GM23338 (cell line): ENCODE measurements at regions not wholly inside any gene's neighbourhood (a gene's known extent, or its start where the extent isn't known, plus 50 kb on each side); places are given as distances from the start of the nearest gene placed in this dataset.

Experiments used
- ATAC-seq: fragments of 200-7000 bp; cut with Tn5 transposase; 3 replicates; pipeline ENCODE4 v1.9.1; 2020
- DNase-seq: peaks from one replicate; pipeline ENCODE4 v3.0.0-alpha.2; 2015; ENCODE audit warnings: low spot score
- H2AFZ ChIP-seq: fragments of 200-600 bp; sonication (generic); 2 replicates; pipeline ENCODE4 v1.8.0; 2016; ENCODE audit warnings: antibody characterized with exemption, mild to moderate bottlenecking, moderate library complexity
- H3F3A ChIP-seq: fragments of 200-600 bp; sonication (generic); replicated peaks from 2 replicates; pipeline ENCODE4 v1.8.0; 2017; ENCODE audit warnings: antibody characterized with exemption, mixed run types, low read depth
- H3K27ac ChIP-seq: fragments of 200-600 bp; sonication (generic); 2 replicates; pipeline ENCODE4 v1.6.1; 2016; ENCODE audit warnings: low read depth
- H3K27me3 ChIP-seq: fragments of 200-600 bp; sonication (generic); 2 replicates; pipeline ENCODE4 v1.8.0; 2016; ENCODE audit warnings: mild to moderate bottlenecking, mixed run types, moderate library complexity; ENCODE audit not compliant: insufficient read depth
- H3K36me3 ChIP-seq: fragments of 200-600 bp; sonication (generic); 2 replicates; pipeline ENCODE4 v1.8.0; 2016; ENCODE audit warnings: mild to moderate bottlenecking; ENCODE audit not compliant: insufficient read depth
- H3K4me1 ChIP-seq: fragments of 200-600 bp; sonication (generic); 2 replicates; pipeline ENCODE4 v1.8.0; 2016; ENCODE audit warnings: mild to moderate bottlenecking, moderate library complexity; ENCODE audit not compliant: insufficient read depth
- H3K4me2 ChIP-seq: fragments of 200-600 bp; sonication (generic); 2 replicates; pipeline ENCODE4 v1.7.1; 2017; ENCODE audit warnings: mixed run types
- H3K4me3 ChIP-seq: fragments of 200-600 bp; sonication (generic); 2 replicates; pipeline ENCODE4 v1.6.1; 2016; ENCODE audit warnings: mixed run types
- H3K79me2 ChIP-seq: fragments of 200-600 bp; sonication (generic); replicated peaks from 2 replicates; pipeline ENCODE4 v1.8.0; 2017; ENCODE audit warnings: mild to moderate bottlenecking; ENCODE audit not compliant: insufficient read depth
- H3K9me2 ChIP-seq: fragments of 200-600 bp; sonication (generic); 2 replicates; pipeline ENCODE4 v1.8.0; 2017; ENCODE audit not compliant: insufficient read depth
- H4K20me1 ChIP-seq: fragments of 200-600 bp; sonication (generic); replicated peaks from 2 replicates; pipeline ENCODE4 v1.8.0; 2017; ENCODE audit warnings: mild to moderate bottlenecking; ENCODE audit not compliant: insufficient read depth
- H3K27ac Mint-ChIP-seq: 2 replicates; pipeline ENCODE4 v1.8.0; 2020; ENCODE audit warnings: inconsistent platforms, mild to moderate bottlenecking, moderate library complexity, mixed read lengths
- H3K27me3 Mint-ChIP-seq: 3 replicates; pipeline ENCODE4 v1.8.0; 2022; ENCODE audit warnings: low read depth, mild to moderate bottlenecking, moderate library complexity, mixed read lengths, inconsistent platforms; ENCODE audit not compliant: insufficient read depth, poor library complexity
- H3K36me3 Mint-ChIP-seq: 3 replicates; pipeline ENCODE4 v1.8.0; 2021; ENCODE audit warnings: low read depth, mild to moderate bottlenecking, inconsistent platforms, moderate library complexity, mixed read lengths
- H3K4me1 Mint-ChIP-seq: 3 replicates; pipeline ENCODE4 v1.8.0; 2020; ENCODE audit warnings: mild to moderate bottlenecking, inconsistent platforms, mixed read lengths
- H3K4me3 Mint-ChIP-seq: 3 replicates; pipeline ENCODE4 v1.8.0; 2021; ENCODE audit warnings: moderate library complexity, mild to moderate bottlenecking, inconsistent platforms, mixed read lengths
- H3K9me3 Mint-ChIP-seq: 3 replicates; pipeline ENCODE4 v1.8.0; 2020; ENCODE audit warnings: moderate library complexity, mild to moderate bottlenecking, inconsistent platforms, mixed read lengths
- CREB1 ChIP-seq: fragments of 250-450 bp; sonication (Bioruptor Pico); IDR thresholded peaks from 2 replicates; pipeline ENCODE4 v1.5.0; 2020; ENCODE audit warnings: low read depth, mild to moderate bottlenecking, moderate library complexity
- CTCF ChIP-seq, 2 experiments: fragments of 200-600 bp in 1 of 2; sonication (generic) in 1 of 2; conservative IDR thresholded peaks; 2 replicates each; pipeline versions ENCODE4 v1.5.1 to v1.6.1; 2016 to 2017; ENCODE audit warnings: antibody characterized with exemption in 2 of 2, low read depth in 2 of 2, mild to moderate bottlenecking in 2 of 2, moderate library complexity in 1 of 2
- ETS1 ChIP-seq: IDR thresholded peaks from 2 replicates; pipeline ENCODE4 v1.6.1; 2016; ENCODE audit warnings: antibody characterized with exemption
- EZH2 ChIP-seq: fragments of 200-600 bp; sonication (generic); IDR thresholded peaks from one replicate; pipeline ENCODE4 v1.8.0; 2017; ENCODE audit warnings: antibody characterized with exemption, mild to moderate bottlenecking, low read depth; ENCODE audit not compliant: unreplicated experiment
- EZH2phosphoT487 ChIP-seq: fragments of 200-600 bp; sonication (generic); IDR thresholded peaks from one replicate; pipeline ENCODE4 v1.8.1; 2018; ENCODE audit warnings: antibody characterized with exemption; ENCODE audit not compliant: unreplicated experiment
- JUNB ChIP-seq: IDR thresholded peaks from one replicate; pipeline ENCODE4 v1.6.1; 2016; ENCODE audit warnings: antibody characterized with exemption; ENCODE audit not compliant: unreplicated experiment
- NANOG ChIP-seq: IDR thresholded peaks from 2 replicates; pipeline ENCODE4 v1.6.1; 2016; ENCODE audit warnings: antibody characterized with exemption, borderline replicate concordance
- POLR2AphosphoS5 ChIP-seq: IDR thresholded peaks from 2 replicates; pipeline ENCODE4 v1.6.1; 2016; ENCODE audit warnings: antibody characterized with exemption, low read depth
- REST ChIP-seq: IDR thresholded peaks from one replicate; pipeline ENCODE4 v1.6.1; 2018; ENCODE audit warnings: antibody characterized with exemption; ENCODE audit not compliant: unreplicated experiment
- STAT1 ChIP-seq: IDR thresholded peaks from one replicate; pipeline ENCODE4 v1.6.1; 2016; ENCODE audit warnings: antibody characterized with exemption; ENCODE audit not compliant: unreplicated experiment
- ZNF114 ChIP-seq: fragments of 250-450 bp; sonication (Bioruptor Pico); IDR thresholded peaks from 2 replicates; pipeline ENCODE4 v1.5.0; 2020; ENCODE audit warnings: mild to moderate bottlenecking, moderate library complexity
- ZNF331 ChIP-seq: fragments of 250-450 bp; sonication (Bioruptor Pico); IDR thresholded peaks from 2 replicates; pipeline ENCODE4 v1.5.0; 2020; ENCODE audit warnings: low read depth, mild to moderate bottlenecking, moderate library complexity
- ZNF462 ChIP-seq: fragments of 250-450 bp; sonication (Bioruptor Pico); IDR thresholded peaks from 2 replicates; pipeline ENCODE4 v1.5.0; 2020; ENCODE audit warnings: mild to moderate bottlenecking, moderate library complexity

GRCh38 chr9:107136296-107136695 lies 146.8 kb upstream of the RAD23B start:
- Mint-ChIP-seq H3K4me1 (no peaks in the 10 kb centered on the region; the same call in 2 of the 3 replicates), H3K27me3 (no peaks in the 10 kb centered on the region), H3K4me3 (no peak overlapping the region), H3K27ac (no peak overlapping the region), H3K9me3 (no peaks in the 10 kb centered on the region), H3K36me3 (no peaks in the 10 kb centered on the region)
- Histone ChIP-seq H3K4me3 (no peak overlapping the region), H3K27ac (no peak overlapping the region), H3K79me2 (no peaks in the 10 kb centered on the region), H2AFZ (no peak overlapping the region), H3K4me1 (no peaks in the 10 kb centered on the region), H3K9me2 (0 out of 2 replicates have a peak, but pooled peaks cover 3% of the 10 kb centered on the region), H4K20me1 (no peaks in the 10 kb centered on the region), H3K36me3 (no peaks in the 10 kb centered on the region), H3K4me2 (no peak overlapping the region), H3F3A (no peaks in the 10 kb centered on the region), H3K27me3 (no peaks in the 10 kb centered on the region)
- no peak for DNase-seq
- TF ChIP-seq ZNF462 (CRISPR knock-in tag) (no peak), CTCF (conservative IDR thresholded peaks at IDR 0.05; ENCODE audit: low read depth in 2 of 2) (no peak), EZH2 (no peak), ZNF114 (no peak), ZNF331 (no peak), CREB1 (no peak), ETS1 (no peak), STAT1 (no peak), NANOG (no peak), POLR2AphosphoS5 (no peak), REST (no peak), EZH2phosphoT487 (no peak), JUNB (no peak)
- ATAC-seq = no peak
